Fibroblast of skin of right biceps (primary cell): ENCODE measurements at regions not wholly inside any gene's neighbourhood (a gene's known extent, or its start where the extent isn't known, plus 50 kb on each side); places are given as distances from the start of the nearest gene placed in this dataset.

Source experiments
- DNase-seq: peaks from one replicate; pipeline ENCODE4 v3.0.0-alpha.2; 2013

GRCh38 chr13:33373624-33374023, 88.1 kb upstream of the STARD13 start:
- DNase-seq, result no peak

- no peak for DNase-seq
Observed at GRCh38 chr13:33375421-33375820, 89.9 kb upstream of the STARD13 start.

GRCh38 chr13:33376212-33376611, 90.7 kb upstream of the STARD13 start:
- no peak for DNase-seq

- DNase-seq, result no peak
Observed at GRCh38 chr13:33377411-33377810, 91.9 kb upstream of the STARD13 start.

- no peak for DNase-seq
Observed at GRCh38 chr13:33377825-33378224, 92.3 kb upstream of the STARD13 start.

- DNase-seq, result no peak
Observed at GRCh38 chr13:33379608-33380007, 94.1 kb upstream of the STARD13 start.

GRCh38 chr13:33380487-33381079, 95.0 kb upstream of the STARD13 start:
- no peak for DNase-seq

- no peak for DNase-seq
Observed at GRCh38 chr13:33381180-33381579, 95.6 kb upstream of the STARD13 start.

- no peak for DNase-seq
Observed at GRCh38 chr13:33381906-33382305, 96.4 kb upstream of the STARD13 start.

GRCh38 chr13:33383724-33384577, 98.4 kb upstream of the STARD13 start:
- no peak for DNase-seq

- no peak for DNase-seq
Observed at GRCh38 chr13:33388286-33388998, 102.9 kb upstream of the STARD13 start.

- DNase-seq, result no peak
Observed at GRCh38 chr13:33392794-33393405, 107.3 kb upstream of the STARD13 start.

GRCh38 chr13:33394294-33394932, 108.9 kb upstream of the STARD13 start:
- no peak for DNase-seq

- DNase-seq, result no peak
Observed at GRCh38 chr13:33401238-33401637, 115.7 kb upstream of the STARD13 start.

- DNase-seq, result no peak
Observed at GRCh38 chr13:33402975-33403374, 117.4 kb upstream of the STARD13 start.

GRCh38 chr13:33403807-33404362, 118.3 kb upstream of the STARD13 start:
- no peak for DNase-seq

GRCh38 chr13:33405371-33405770, 119.8 kb upstream of the STARD13 start:
- DNase-seq, result no peak

- no peak for DNase-seq
Observed at GRCh38 chr13:33409673-33410510, 124.3 kb upstream of the STARD13 start.

- no peak for DNase-seq
Observed at GRCh38 chr13:33410619-33411018, 125.1 kb upstream of the STARD13 start.

- no peak for DNase-seq
Observed at GRCh38 chr13:33411312-33411711, 125.8 kb upstream of the STARD13 start.

- DNase-seq, result no peak
Observed at GRCh38 chr13:33415822-33416221, 130.3 kb upstream of the STARD13 start.
